ENCODE measurements at regions not wholly inside any gene's neighbourhood (a gene's known extent, or its start where the extent isn't known, plus 50 kb on each side); places are given as distances from the start of the nearest gene placed in this dataset.

DNA sequence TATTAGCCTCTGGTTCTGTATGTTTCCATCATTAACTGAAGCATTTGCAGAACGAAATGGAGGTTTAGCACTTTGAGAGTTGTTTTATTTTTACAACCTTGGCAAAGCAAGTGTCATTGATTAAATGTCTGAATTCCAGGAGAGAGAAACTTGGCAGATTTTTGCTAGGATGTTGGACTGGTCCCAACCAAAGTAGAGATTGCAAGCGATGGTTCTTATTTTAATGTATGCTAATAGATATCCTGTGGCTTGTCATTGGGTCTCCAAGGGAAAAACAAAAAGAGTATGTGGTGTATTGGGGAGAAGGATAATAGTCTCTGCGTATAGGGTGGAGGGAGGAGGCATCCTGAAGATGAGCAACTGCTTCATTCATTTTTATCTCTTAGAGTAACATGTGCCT is 457.2 kb upstream of the RUNX1 start:
- WGBS, 2 donors: 53 to 69% methylated on average over 3 of the region's 3 CpGs

DNA sequence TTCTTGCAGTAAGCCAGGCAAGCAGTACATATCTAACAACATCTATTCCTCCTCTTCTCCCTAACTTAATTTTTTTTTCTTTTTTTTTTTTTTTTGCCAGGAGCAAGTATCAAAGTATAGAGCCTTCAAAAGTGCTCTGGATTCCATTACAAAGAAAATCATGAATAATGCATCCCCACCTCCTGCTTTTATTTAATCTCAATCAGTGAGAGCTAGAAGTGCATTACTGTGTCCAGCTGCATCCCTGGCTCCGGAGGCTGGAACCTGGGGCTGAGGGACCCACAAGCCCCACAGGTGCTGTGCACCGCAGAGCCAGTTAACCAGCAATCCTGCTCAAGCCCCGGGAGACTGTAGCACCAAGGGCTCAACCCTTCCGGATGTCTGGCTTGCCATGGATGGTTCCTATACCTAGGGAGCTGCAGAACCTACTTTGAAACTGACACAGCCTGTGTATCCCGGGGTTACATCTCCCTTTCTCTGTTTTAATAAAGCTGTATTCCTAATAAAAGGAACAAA is 455.9 kb upstream of the RUNX1 start:
- ATAC-seq (ENCODE audit: insufficient read depth, low FRiP score) (no peak), DNase-seq (no peak)
- 80 to 87% methylated on average over 5 of the region's 5 CpGs for WGBS, 2 donors
- TF ChIP-seq CTCF (IDR thresholded peaks at IDR 0.05; ENCODE audit: control extremely low read depth, extremely low read depth): no peak
- H3K9ac ChIP-seq (ENCODE audit: insufficient read depth in 1 of 2, low read length in 2 of 2): no peak overlapping the region
- no peak overlapping the region for H3K4me3 ChIP-seq
- H3K27ac ChIP-seq (ENCODE audit: low read depth in 1 of 2, low read length in 1 of 2): no peak overlapping the region
- H3K4me1 ChIP-seq (ENCODE audit: control insufficient read depth in 5 of 5, insufficient read depth in 5 of 5, low read length in 5 of 5): peaks cover 0 to 10% (median 3%) of the 10 kb centered on the region in 5 donors
- no peaks in the 10 kb centered on the region for H3K36me3 ChIP-seq (ENCODE audit: control insufficient read depth in 4 of 4, insufficient read depth in 4 of 4, low read length in 4 of 4)
- H3K27me3 ChIP-seq (ENCODE audit: control insufficient read depth in 3 of 3, insufficient read depth in 3 of 3, low read length in 2 of 3): no peaks in the 10 kb centered on the region
- H3K9me3 ChIP-seq (ENCODE audit: control insufficient read depth in 4 of 4, insufficient read depth in 3 of 4, low read length in 3 of 4): peaks cover 0 to 3% (median 0%) of the 10 kb centered on the region in 4 donors

More for the DNA sequence above, 457.2 kb upstream of the RUNX1 start:
- H3K4me1 ChIP-seq (ENCODE audit: control insufficient read depth in 5 of 5, insufficient read depth in 5 of 5, low read length in 5 of 5): peaks cover 0 to 10% (median 3%) of the 10 kb centered on the region in 5 donors
- no peaks in the 10 kb centered on the region for H3K27me3 ChIP-seq (ENCODE audit: control insufficient read depth in 3 of 3, insufficient read depth in 3 of 3, low read length in 2 of 3)
- peak in 2 of 3 donors; percentile 32 to 39 for DNase-seq
- no peak overlapping the region for H3K9ac ChIP-seq (ENCODE audit: insufficient read depth in 1 of 2, low read length in 2 of 2)
- no peak for ATAC-seq (ENCODE audit: insufficient read depth, low FRiP score)
- no peak overlapping the region for H3K27ac ChIP-seq (ENCODE audit: low read depth in 1 of 2, low read length in 1 of 2)
- H3K9me3 ChIP-seq (ENCODE audit: control insufficient read depth in 4 of 4, insufficient read depth in 3 of 4, low read length in 3 of 4): peaks cover 0 to 3% (median 0%) of the 10 kb centered on the region in 4 donors
- H3K36me3 ChIP-seq (ENCODE audit: control insufficient read depth in 4 of 4, insufficient read depth in 4 of 4, low read length in 4 of 4): no peaks in the 10 kb centered on the region
- no peak overlapping the region for H3K4me3 ChIP-seq
- TF ChIP-seq CTCF (IDR thresholded peaks at IDR 0.05; ENCODE audit: control extremely low read depth, extremely low read depth): no peak

DNA sequence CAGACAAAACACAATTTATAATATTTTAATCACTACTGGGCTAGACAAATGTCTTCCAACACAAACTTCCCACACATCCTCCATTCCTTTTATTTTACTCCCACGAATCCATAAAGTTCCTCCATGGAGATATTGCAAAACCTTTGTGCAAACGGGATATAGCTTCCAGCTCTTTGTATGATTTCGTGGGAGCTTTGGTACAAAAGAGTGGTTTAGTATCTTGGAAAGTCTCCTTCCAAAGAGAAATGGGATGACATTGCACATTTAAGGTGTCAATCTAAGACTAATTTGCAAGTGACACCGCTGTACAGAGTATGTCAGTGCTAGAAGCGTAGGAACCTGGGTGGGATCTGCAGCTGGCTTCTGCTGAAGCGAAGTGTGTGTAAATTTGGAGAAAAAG is 455.2 kb upstream of the RUNX1 start:
- no peak for TF ChIP-seq CTCF (IDR thresholded peaks at IDR 0.05; ENCODE audit: control extremely low read depth, extremely low read depth)
- Histone ChIP-seq H3K27ac (ENCODE audit: low read depth in 1 of 2, low read length in 1 of 2) (no peak overlapping the region), H3K9me3 (ENCODE audit: control insufficient read depth in 4 of 4, insufficient read depth in 3 of 4, low read length in 3 of 4) (peaks cover 0 to 2% (median 0%) of the 10 kb centered on the region in 4 donors), H3K4me3 (no peak overlapping the region), H3K9ac (ENCODE audit: insufficient read depth in 1 of 2, low read length in 2 of 2) (no peak overlapping the region), H3K4me1 (ENCODE audit: control insufficient read depth in 5 of 5, insufficient read depth in 5 of 5, low read length in 5 of 5) (peaks cover 0 to 9% (median 3%) of the 10 kb centered on the region in 5 donors), H3K36me3 (ENCODE audit: control insufficient read depth in 4 of 4, insufficient read depth in 4 of 4, low read length in 4 of 4) (no peaks in the 10 kb centered on the region), H3K27me3 (ENCODE audit: control insufficient read depth in 3 of 3, insufficient read depth in 3 of 3, low read length in 2 of 3) (no peaks in the 10 kb centered on the region)
- 34 to 39% methylated on average over 6 of the region's 6 CpGs for WGBS, 2 donors
- DNase-seq: no peak
- ATAC-seq (ENCODE audit: insufficient read depth, low FRiP score): no peak

GRCh38 chr21:35503671-35504070 is 454.6 kb upstream of the RUNX1 start:
- no peaks in the 10 kb centered on the region for H3K9me3 ChIP-seq (ENCODE audit: control insufficient read depth in 4 of 4, insufficient read depth in 3 of 4, low read length in 3 of 4)
- ATAC-seq (ENCODE audit: insufficient read depth, low FRiP score): no peak
- H3K36me3 ChIP-seq (ENCODE audit: control insufficient read depth in 4 of 4, insufficient read depth in 4 of 4, low read length in 4 of 4): no peaks in the 10 kb centered on the region
- DNase-seq: peak in 2 of 3 donors; percentile 31 to 59
- 20 to 23% methylated on average over 5 of the region's 5 CpGs for WGBS, 2 donors
- H3K27me3 ChIP-seq (ENCODE audit: control insufficient read depth in 3 of 3, insufficient read depth in 3 of 3, low read length in 2 of 3): no peaks in the 10 kb centered on the region
- no peak for TF ChIP-seq CTCF (IDR thresholded peaks at IDR 0.05; ENCODE audit: control extremely low read depth, extremely low read depth)
- H3K9ac ChIP-seq (ENCODE audit: insufficient read depth in 1 of 2, low read length in 2 of 2): no peak overlapping the region
- H3K27ac ChIP-seq (ENCODE audit: low read depth in 1 of 2, low read length in 1 of 2): no peak overlapping the region
- H3K4me1 ChIP-seq (ENCODE audit: control insufficient read depth in 5 of 5, insufficient read depth in 5 of 5, low read length in 5 of 5): peaks cover 0 to 9% (median 3%) of the 10 kb centered on the region in 5 donors
- no peak overlapping the region for H3K4me3 ChIP-seq
